C4-2B (cell line): ENCODE measurements at regions not wholly inside any gene's neighbourhood (a gene's known extent, or its start where the extent isn't known, plus 50 kb on each side); places are given as distances from the start of the nearest gene placed in this dataset.

Experiments
- ZFX ChIP-seq: fragments of 450-650 bp; IDR thresholded peaks from 2 replicates; pipeline ENCODE4 v1.6.1; 2017
- TF ChIP-seq, protein P1 (sequence below): fragments of 450-650 bp; conservative IDR thresholded peaks from 2 replicates; pipeline ENCODE4 v1.5.1; 2017; ENCODE audit warnings: mild to moderate bottlenecking

DNA sequence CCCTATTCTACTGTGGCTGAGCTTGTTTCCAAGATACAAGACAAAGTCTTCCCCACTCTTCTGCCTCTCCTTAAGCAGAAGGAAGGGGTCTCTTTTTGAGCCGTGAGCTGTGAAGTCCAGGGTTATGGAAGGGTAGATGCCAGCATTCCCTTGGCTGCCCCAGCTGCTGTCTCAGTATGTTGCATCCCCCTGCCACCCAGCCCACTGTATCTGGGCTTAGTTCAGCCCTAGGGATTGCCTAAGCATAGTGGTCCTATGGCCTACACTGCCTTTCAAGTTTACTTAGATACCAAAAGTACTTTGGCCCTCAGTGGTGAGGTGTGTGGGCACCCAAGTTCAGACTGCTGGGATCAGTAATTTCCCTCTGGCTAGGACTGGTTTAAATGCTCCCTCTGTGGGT lies 421.9 kb upstream of the KHDRBS2 start:
- TF ChIP-seq, protein P1, sequence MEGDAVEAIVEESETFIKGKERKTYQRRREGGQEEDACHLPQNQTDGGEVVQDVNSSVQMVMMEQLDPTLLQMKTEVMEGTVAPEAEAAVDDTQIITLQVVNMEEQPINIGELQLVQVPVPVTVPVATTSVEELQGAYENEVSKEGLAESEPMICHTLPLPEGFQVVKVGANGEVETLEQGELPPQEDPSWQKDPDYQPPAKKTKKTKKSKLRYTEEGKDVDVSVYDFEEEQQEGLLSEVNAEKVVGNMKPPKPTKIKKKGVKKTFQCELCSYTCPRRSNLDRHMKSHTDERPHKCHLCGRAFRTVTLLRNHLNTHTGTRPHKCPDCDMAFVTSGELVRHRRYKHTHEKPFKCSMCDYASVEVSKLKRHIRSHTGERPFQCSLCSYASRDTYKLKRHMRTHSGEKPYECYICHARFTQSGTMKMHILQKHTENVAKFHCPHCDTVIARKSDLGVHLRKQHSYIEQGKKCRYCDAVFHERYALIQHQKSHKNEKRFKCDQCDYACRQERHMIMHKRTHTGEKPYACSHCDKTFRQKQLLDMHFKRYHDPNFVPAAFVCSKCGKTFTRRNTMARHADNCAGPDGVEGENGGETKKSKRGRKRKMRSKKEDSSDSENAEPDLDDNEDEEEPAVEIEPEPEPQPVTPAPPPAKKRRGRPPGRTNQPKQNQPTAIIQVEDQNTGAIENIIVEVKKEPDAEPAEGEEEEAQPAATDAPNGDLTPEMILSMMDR = no peak
- no peak for TF ChIP-seq ZFX
